RKO (cell line): ENCODE measurements at regions not wholly inside any gene's neighbourhood (a gene's known extent, or its start where the extent isn't known, plus 50 kb on each side); places are given as distances from the start of the nearest gene placed in this dataset.
A peak's percentile ranks its signal among the peaks of the same experiment; 100 is the strongest.

ENCODE experiments used
- DNase-seq: peaks from one replicate; pipeline ENCODE4 v3.0.0-alpha.2; 2016; ENCODE audit warnings: low spot score

DNA sequence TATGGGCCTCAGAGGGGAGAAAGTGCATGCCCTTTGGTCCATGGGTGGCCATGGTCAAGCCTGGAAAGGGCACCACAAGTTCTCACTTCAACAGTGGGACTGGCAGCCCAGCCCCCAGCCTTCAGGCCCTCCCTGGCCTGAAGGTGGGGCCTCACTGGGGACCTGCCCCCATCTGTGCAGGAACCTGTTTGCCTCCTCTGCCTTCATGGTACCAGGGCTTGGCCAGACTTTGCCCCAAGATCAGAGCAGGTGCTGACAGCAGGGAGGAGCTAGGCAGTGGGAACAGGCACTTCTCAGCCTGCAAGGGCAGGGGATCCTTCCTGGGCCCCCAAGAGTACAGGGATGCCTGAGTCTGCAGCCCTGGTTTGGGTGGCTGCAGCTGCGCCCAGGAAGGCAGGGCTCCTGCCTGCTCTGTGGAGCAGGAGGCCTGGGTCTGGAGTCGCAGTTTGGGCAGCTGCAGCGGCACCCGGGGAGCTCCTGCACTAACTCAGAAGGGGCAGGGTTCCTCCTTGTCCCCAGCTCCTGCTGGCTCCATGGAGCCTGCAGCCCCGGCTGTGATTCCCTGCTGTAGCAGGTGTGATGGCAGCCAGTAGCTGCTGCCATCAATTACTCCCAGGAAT is 460.1 kb upstream of the NCAM2 start:
- DNase-seq = no peak

DNA sequence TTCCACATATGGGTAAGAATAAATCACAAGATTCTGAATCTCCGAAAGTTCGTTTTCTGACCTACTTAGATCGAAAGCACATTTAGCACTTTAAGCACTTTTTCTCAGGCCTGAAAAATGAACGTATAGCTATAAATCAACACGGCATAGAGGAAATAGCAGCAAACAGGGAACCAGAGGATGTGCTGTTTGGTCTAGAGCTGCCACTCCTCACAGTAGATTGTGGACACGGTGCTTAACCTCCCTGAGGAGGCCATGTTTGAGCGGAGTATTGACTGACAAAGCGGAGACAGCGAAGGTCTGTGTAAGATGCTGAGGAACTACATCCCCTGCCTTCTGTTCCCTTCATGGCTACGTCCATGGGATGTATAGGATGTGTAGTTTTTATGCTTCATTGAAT is 452.8 kb upstream of the NCAM2 start:
- DNase-seq = no peak

DNA sequence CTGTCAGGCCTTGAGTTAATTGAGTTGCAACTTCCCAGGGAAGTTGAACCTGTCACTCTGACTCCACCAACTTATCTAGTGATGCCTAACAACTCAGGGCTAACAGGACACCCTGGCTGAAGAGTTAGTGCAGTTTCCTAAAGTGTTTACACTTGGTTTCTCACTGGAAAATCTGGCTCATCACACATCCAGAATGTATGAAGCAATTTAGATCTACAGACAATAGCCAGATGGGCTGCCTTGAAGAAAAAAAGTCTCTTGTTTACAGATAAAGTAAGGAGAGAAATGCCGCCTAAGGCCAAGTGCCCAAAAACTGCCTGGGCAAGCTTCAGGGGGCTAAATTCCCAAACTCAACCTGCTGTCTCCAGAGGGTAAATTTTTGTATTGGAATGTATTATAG is 446.3 kb upstream of the NCAM2 start:
- DNase-seq = no peak

DNA sequence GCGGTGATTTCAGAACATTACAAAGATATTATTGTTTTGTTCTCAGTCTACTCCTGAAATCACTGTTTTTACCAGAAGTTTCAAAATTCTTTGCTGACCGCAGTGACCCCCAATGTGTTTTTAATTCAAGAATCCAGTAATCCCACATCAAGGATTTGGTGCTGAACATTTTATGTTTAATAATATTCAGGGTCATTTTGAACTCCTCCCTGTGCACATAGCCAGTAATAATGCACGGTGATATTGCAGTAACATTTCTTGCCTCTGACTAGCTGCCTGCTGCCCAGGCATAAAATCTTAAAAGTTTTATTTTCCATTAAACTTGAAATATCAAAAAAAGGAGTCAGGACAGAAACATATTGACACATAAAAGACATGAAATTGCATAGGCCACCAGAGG is 443.4 kb upstream of the NCAM2 start:
- no peak for DNase-seq

DNA sequence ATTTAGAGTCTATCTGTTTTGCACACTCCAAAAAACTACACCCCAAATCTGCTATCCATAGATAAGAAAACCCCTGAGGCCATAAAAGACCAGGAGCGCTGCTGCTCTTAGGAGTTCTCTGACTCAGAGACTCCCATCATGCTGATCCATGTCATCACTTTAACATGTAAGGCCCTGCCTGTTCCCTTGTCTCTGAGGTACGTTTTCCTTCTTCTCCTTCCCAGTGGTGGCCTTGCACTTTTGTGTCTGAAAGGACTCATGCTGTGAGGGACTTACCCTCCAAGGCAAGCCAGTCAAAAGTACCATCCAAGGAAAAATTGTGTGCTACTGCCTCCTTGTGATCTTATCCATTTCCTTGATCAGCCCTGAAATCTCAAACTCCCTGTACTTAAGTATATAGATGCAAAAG is 427.4 kb upstream of the NCAM2 start:
- DNase-seq = no peak

DNA sequence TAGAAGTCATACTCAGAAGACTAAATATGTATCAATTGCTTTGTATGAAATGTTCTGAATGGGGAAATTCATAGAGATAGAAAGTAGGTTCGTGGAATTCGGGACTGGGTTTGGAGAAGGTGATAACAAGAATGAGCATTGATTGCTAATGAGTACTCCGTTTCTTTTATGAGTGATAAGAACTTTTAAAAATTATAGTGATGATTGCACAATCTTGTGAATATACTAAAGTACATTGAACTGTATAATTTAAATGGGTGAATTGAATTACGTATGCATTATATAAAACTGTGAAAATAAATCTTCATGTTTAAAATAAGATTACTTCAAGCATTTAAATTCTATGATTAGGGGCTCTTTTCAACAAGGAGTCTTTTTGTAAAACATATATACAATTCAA is 425.6 kb upstream of the NCAM2 start:
- DNase-seq = no peak

DNA sequence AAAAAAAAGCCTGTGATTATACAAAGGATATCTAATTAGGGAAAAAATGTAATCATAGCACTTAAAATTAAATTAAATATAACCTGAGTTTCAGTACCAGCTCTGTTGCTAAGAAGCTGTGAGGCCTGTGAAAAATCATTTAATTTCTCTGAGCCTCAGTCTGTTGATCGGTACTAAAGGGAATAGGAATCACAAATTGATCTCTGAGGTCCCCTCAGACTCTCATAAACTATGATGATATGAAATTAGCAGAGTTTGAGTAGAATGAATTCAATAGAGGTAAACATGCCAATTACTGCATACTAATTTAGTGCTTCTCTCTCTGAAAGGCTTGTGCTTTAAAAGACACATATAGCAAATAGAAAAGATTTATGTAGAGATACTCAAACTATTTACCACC is 416.8 kb upstream of the NCAM2 start:
- no peak for DNase-seq

DNA sequence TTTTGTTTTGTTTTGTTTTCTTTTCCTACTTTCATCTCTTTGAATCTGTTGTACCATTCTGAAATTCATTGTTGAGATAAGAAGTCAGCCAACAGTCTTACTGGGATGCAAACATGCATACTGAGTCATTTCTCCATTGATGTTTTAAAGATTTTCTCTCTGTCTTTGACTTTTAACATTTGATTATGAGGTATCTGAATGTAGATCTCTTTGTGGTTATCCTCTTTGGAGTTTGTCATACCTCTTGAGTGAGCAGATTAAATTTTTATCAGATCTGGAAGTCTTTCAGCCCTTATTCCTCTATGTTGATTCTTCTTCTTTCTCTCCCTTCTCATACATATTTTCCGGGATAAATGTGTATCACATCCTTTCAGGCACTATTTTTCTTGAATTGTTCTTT is 406.9 kb upstream of the NCAM2 start:
- DNase-seq = no peak

DNA sequence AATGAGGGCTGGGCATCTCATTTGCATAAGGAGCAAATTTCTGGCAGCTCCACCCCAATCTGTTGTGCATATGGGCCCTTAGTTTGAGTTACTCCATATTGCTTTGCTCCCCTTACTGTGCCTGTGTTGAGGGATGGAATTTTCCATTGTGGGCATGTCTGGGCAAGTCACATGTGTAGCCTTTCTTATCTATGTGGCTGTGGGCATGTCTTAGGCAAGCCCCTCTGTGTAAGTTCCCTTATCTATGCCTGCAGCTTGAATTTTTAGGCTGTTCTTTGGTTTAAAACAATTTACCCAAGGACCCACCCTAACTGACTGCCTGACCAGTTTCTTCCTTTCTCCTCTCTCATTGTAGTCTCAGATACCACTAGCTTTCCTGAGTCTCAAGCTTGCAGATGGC is 405.7 kb upstream of the NCAM2 start:
- no peak for DNase-seq

DNA sequence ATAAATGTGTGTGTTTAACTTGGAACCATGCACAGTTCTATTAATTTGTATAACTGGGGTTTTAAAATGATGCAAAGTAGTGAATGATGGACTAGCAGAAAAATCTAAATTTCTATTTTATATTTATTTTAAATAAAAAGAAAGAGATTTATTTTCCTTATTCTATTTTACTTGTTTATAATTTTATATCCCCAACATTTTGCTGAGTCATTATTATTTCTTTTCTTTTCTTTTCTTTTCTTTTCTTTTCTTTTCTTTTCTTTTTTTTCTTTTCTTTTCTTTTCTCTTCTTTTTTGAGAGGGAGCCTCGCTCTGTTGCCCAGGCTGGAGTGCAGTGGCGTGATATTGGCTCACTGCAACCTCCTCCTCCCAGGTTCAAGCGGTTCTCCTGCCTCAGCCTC is 395.0 kb upstream of the NCAM2 start:
- no peak for DNase-seq

DNA sequence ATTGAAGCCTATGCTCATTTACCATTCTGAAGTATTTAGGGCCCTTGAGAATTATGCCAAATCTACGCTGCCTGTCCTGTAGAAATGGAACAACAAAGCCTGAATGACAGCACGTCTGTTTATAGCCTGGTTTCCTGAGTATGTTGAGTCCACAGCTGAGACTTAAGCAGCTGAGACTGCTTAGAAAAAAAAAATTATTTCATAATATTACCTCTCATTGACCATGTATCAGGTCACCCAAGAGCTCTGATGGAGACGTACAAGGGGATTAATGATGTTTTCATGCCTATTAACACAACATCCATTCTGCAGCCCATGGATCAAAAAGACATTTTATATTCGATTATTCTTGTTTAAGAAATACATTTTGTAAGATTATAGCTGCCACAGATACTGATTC is 387.2 kb upstream of the NCAM2 start:
- DNase-seq = no peak

DNA sequence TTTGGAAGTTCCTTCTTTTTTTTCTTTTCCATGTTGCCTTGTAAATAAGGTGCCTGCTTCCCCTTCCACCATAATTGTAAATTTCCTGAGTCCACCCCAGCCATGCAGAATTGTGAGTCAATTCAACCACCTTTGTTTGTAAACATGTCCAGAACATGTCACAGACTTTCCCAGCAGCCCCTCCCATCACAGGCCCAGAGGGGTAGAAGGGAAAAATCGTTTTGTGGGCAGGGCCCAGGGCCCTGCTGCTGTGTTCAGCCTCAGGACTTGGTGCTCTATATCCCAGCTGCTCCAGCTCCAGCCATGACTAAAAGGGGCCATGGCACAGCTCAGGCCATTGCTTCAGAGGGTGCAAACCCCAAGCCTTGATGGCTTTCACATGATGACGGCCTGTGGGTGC is 384.6 kb upstream of the NCAM2 start:
- DNase-seq = no peak

DNA sequence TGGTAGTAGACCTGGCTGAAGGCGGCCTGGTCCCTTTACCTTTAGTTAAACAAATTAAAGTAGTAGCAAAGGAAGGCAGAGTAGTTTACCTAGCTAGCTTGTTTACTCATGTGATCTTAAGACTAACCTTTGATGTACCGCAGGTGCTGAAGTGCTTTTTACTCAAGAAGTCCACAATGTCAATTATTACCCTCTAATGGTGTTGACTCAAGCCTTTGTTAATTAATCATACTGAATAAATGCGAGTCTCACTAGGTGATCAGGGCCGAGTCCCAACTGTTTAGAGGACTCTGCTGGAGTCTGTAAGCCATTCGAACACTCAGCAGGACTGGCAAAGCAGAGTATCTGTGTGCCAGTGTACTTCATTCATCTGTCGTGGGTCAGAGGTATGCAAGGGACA is 381.1 kb upstream of the NCAM2 start:
- DNase-seq = no peak

DNA sequence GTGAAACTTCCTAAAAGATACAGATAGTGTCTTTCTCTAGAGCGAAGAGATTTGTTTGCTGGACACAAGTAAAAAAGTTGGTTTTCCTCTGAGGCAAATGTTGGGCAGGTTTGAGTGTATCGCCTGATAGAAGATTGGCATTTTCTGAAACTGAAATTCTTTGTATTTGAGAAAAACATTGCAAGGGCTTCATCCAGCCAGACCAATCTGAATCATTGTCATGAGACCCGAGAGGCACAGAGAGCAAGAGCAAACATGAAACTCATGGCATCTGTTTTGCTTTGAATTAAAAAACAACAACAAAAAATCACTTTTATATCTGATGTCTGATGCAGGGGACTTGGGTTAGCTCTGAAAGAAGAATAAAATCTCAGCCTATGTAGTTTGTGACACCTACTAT is 379.3 kb upstream of the NCAM2 start:
- no peak for DNase-seq

DNA sequence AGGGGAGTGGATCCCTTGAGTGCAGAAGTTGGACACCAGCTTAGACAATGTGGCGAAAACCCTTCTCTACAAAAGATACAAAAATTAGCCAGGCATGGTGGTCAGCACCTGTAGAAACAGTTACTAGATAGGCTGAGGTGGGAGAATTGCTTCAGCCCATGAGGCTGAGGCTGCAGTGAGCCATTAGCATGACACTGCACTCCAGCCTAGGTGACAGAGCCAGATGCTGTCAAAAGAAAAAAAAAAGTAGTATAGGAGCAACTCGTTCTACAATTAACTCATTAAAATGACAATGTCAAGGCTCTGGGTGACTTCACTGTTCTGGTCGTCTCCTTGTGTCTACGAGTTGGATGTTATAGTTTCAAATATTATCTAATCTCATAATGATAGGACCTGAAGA is 370.6 kb upstream of the NCAM2 start:
- DNase-seq = no peak

DNA sequence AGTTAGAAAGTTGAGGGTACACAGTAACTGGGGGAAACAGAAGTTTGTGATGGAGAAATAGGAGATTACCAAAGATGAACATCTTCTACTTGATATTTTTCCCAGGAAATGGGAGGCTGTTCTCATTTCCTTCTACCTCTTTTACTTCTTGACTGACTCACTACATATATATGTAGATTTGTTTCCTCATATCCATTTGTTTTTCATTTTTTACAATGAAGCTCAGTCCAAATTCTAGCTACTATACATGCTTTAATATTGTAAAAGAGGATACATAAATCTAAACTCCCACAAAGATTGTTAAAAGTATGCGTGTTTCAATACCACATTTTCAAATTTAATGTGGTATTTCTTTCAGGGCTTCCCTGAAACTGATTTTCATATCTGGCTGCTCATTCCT is 366.6 kb upstream of the NCAM2 start:
- DNase-seq = no peak

DNA sequence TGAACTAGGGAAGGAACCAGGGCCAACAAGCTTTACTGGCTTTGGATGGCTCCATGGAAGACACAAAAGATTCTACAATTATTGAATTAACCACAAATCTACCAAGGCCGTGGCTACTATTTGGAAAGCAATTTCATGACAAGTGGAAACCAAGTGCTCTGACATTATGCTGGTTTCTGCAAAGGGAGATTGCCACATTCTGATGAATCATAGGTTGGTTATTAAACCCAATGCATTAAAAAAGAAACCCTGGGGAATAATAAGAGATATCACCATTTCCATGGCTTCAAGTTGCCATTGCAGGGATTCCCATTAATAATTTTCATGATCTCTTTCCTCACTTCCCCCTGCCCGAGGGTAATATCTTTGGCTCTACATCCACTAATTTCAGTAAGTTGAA is 359.2 kb upstream of the NCAM2 start:
- DNase-seq = no peak

DNA sequence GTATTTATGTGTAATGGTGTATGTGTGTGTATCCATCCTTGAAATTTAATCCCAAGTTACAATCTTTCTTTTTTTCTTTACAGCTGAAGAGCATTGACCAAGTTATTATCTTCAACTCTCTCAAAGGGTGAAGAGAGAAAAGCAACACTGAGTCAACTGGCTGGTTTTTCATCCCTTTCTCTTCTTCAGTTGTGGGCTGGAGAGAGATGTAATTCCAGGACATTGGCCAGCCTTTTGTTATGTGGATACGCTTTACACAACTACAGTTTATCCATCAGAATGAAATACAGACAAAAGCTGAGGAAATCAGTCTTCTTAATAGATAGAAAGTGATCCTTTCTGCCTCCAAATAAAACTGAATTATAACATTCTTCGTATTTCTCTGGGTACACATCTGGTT is 357.0 kb upstream of the NCAM2 start:
- DNase-seq = no peak

DNA sequence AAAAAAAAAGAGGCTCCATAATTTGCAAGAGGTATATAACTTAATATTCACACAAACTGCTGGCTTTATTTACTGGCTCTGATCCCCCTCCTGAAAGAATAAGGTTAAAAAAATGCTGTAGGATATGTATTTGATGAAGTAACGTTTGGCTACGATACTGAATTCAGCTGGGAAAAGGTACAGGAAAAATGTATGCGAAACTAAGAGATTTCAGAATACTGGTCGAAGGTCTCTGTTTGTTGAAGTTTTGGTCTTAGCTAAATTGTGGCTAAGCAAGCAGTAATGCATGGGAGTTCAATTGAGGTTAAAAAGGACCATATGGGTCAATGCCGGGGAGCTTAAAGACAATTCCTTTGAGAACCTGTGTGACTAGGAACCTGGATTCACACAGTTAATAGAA is 355.5 kb upstream of the NCAM2 start:
- DNase-seq = no peak

DNA sequence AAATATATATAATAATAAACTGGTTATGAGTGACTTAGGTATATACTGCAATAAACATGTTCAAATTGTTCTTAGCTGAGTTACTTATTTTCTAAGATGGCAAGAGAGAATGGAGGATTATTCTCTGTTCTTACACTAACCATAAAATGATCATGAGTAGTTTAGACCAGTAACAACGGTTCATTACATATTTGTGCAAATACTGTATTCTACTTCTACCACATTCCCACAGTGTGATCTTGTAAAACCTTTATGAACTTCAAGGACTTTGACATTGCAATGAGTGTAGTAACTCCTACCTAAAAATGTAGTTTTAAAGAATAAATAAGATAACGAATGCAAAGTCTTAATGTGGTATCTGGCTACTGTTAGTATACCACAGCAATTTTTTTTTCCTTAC is 353.7 kb upstream of the NCAM2 start:
- no peak for DNase-seq

DNA sequence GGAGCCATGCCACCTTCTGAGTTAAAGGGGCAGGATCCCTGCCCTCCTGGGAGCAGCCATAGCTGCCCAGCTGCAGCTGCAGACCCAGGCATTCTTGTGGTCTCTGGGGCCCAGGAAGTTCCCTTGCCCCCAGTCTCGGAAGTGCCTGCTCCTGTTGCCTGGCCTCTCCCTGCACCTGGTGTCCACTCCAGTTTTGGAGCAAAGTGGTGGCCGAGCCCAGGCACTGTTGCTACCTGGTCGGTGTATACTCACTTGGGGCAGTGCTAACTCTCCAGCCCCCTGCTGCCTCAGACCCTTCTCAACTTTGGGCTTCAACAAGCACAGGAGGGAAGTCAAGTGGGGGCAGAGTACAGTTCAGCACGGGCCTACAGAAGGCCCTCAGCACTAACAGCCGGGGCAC is 352.9 kb upstream of the NCAM2 start:
- DNase-seq = no peak

DNA sequence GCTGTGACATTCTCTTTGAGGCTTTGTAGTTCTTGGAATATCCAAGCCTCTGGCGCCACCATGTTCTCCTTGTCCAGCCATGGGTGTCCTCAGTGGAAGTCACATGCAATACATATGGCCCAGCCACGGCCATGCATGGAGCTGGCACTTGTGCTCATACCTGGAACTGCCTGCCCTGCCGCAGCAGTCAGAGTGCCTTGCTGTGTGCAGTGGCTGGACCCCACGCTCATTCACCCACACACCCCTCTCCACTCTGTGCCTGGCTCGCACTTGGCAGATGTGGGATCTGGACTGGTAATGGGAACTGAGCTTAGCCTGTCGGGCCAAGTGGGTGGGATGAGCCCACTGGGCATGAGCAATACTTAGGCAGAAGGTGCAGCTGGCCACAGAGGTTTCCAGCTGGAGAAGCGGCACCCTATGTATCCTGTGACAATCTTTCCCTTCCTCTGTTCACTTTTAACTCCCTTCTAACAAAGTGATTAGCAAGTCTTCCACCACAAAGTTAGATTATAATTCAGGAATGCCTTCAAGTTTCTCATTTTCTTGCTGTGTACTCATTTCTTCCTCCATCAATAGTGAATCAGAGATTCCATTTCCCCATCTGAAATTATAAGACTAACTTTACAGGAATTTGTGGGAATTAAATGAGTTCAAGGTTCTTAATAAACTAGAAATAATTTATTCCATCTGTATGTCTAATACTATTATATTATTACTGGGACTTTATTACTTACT is 351.6 kb upstream of the NCAM2 start:
- DNase-seq = no peak

DNA sequence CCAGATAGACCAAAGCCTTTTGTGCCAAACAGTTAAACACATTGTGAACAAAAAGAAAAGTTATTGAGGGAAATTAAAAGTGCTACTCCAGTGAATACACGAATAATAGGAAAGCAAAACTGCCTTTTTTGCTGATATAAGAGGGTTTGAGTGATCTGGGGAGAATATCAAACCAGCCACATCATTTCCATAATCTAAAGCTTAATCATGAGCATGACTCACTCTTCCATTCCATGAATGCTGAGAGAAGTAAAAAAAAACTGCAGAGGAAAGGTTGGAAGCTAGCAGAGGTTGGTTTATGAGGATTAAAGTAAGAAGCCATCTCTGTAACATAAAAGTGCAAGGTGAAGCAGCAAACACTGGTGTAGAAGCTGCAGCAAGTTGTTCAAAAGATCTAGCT is 350.6 kb upstream of the NCAM2 start:
- peak; percentile 23 for DNase-seq

DNA sequence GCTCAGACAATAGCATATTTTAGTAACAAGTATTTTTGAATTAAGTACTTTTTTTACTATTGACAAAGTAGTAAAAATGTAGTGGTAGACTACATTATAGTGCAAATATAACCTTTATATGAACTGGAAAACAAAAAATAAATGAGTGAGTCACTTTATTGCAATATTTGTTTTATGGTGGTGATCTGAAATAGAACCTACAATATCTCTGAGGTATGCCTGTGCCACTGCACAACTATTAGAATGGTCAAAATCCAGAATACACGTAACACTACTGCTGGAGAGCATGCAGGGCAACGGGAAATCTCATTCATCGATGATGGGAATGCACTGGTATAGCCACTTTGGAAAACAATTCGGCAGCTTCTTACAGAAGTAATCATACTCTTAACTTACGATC is 349.0 kb upstream of the NCAM2 start:
- DNase-seq = no peak
